SK-N-MC (cell line): ENCODE measurements at regions not wholly inside any gene's neighbourhood (a gene's known extent, or its start where the extent isn't known, plus 50 kb on each side); places are given as distances from the start of the nearest gene placed in this dataset.

Experiments
- EZH2 ChIP-seq: fragments of 200-600 bp; sonication (generic); IDR thresholded peaks from one replicate; pipeline ENCODE4 v1.6.1; 2017; ENCODE audit warnings: antibody characterized with exemption
- POLR2AphosphoS5 ChIP-seq: IDR thresholded peaks from 2 replicates; pipeline ENCODE4 v1.6.1; 2012; ENCODE audit warnings: mild to moderate bottlenecking, low read depth, low read length, borderline replicate concordance

- TF ChIP-seq POLR2AphosphoS5 (no peak), EZH2 (no peak)
Observed at GRCh38 chr14:34035177-34035933, 84.5 kb upstream of the EGLN3 start.
